ENCODE measurements at regions not wholly inside any gene's neighbourhood (a gene's known extent, or its start where the extent isn't known, plus 50 kb on each side); places are given as distances from the start of the nearest gene placed in this dataset.

DNA sequence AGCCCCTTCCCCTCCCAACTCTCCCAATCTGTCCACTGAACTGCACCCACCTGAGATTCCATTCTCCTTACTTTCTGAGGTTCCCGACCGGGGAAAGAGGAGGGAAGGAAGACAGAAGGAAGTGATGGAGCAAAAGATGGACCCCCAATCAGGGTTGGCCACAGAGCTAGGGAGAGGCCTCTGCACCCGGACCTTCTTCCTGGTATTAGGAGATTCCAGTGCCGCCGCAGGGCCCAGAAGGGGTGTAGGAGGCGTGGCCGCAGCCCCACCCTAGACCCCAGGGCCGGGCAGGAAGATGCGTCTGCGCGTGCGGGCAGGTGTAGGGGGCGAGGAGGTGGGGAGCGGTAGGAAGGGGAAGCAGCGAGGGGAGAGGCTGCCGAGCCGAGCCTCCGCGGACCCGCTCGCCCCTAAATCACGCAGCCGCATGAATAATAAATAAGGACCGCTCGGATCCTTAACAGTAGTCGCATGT, 104.2 kb upstream of the MVB12B start:
- no peak for DNase-seq (ENCODE audit: low spot score)

DNA sequence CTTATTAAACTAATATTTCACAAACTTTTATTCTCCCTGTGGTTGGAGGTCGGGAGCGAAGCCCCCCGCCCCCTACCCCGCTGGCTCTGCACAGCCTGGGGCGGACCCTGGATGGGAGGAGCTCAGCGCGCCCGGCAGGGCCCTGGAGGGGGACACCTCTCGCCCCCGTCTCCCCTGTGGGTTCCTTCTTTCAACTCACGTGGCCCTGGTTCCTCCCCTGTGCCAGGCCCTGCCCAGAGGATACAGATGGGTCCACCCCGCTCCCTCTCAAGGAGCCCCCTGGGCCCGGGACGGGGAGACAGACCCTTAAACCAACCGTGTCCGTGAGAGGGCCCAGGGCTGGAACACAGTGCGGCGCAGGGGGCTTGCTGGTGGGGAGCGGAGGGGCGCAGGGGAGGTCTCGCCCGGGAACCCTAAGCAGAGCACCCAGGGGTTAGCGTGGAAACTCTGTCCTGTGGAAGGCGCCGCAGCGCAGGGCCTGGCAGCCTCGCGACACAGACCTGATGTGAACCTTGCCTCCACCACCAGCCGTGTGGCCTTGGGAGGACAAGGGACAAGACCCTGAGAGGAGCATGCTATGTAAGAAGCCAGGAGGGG, 103.7 kb upstream of the MVB12B start:
- no peak for DNase-seq (ENCODE audit: low spot score)

GRCh38 chr9:126223798-126224531, 102.7 kb upstream of the MVB12B start:
- no peak for DNase-seq (ENCODE audit: low spot score)

DNA sequence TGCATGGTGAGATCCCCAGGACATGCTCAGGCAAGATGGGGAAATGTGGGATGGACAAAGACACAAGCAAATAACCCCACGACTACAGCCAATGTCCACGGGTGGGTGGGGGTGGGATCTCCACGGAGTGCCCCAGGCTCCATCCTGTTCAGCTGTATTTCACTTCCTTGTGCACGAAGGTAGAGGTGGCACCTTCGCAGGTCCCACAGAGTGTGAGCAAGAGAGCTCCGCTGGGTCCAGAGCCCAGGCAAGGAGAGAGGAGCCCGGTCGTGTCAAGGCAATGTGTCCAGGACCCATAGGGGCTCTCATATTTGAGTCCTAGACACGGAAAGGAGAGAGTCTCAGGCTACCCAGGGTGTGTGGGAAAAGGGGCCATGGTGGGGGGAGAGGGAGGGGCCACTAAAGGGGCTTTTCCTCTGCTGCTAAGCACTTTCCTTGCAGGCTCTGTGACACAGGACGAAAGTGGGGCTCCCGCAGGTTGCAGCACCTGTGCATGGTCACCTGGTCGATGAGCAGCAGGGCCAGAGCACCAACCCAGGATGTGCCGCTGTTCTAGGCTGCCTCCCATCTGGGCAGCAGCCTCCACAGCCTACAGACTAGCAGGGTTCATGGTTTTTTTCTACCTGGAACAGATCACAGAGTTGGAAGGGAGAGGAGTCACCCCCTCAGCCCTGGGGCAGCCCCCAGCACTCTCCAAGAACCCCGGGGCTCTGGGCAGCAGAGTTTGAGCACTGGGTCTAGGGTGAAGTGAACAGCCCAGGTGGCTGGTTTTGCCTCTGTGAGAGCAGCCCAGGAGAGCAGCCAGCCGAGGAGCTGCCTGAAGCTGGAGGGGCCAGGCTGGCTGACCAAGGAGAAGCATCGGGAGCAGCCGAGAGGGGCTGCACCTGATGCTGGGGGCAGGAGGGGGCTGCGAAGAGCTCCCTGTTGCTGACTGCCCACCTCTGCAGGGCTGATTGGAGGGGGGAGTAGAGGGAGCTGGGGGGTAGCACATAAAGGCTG, 100.7 kb upstream of the MVB12B start:
- DNase-seq (ENCODE audit: low spot score) = no peak

DNA sequence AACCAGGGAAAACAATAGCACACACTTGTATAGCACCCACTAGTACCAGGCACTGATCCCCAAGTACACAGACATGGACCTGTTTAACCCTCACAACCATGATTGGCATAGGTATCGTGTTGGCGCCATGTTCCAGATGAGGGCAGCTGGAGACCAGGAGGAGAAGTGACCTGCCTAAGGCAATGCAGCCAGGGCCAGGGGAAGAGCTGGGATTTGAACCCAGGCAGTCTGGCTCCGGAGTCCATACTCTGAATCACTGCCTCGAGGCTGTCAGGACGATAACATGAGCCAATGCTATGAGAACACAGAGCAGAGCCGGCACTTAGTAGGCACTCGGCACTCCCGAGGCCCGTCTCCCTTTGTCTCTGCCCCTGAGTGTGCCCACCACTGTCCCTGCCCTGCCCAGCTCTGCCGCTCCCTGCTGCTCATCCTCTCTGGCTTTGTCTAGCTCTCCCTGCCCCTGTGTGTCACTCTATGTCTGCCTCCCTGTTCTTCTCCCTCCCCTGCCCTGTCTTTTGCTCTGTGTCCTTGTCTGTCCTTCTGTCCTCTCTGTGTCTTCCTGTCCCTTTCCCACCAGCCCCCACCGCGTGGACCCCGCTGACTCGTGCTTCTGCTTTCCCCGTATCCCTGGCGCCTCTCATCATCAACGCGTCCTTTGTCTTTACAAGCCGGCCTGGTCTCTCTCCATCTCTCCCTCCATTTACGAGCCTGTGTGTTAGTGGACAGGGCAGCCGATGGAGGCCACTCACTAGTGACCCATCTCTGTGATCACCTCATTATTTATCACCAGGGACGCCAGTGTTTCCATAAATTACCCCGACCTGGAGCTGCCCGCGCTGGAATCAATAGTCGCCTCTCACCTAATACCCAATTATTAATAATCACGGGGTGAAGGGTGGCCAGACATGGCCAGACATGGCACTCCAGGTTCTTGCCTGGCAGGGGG, 99.4 kb upstream of the MVB12B start:
- no peak for DNase-seq (ENCODE audit: low spot score)

DNA sequence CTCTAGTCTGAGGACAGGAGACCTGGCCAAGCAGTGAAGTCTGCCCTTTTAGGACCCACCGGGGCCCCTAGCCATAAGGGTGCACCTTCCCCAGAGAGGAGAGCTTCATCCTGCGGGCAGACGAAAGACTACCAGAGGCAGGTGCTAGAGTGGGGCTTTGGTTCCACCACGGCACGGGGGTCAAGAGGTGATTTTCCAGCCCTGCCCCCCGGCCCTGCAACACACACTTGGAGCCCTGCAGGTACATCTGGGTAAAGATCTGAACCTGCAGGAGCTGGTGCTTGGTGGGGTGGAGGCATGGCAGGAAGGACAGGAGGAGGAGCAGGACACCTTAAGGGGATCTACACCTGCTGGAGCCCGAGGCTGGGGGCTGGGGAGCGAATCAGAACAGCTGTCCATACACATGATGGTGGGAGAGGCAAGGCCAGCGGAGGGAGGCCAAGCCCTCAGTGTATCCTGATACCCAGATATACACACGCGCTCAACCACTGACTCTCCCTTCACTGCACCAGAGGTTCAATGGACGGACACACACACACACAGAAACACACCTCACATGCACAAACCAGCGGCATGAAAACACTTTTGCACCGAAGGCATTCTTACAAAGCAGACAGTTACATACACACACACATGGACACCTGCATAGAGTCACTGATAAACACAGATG, 98.4 kb upstream of the MVB12B start:
- no peak for DNase-seq (ENCODE audit: low spot score)

- DNase-seq (ENCODE audit: low spot score) = peak; percentile 75
Observed at GRCh38 chr9:126228781-126229444, 97.7 kb upstream of the MVB12B start.

DNA sequence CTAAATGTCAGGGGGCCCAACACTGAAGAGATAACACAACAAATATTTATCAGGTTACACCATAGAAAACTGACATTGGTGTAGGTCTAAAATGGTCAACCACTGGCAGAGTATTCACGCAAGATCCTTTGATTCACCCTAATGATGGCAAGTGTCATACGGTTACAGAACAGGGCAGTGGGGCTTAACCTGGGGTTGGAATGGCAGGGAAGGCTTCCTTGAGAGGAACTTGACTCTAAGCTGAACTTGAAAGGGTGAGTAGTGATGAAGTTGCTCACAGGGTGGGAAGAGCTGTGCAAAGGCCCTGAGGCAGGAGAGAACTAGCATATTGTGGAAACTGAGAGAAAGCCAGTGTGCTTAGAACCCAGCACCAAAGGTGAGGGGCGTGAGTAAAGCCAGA, 97.1 kb upstream of the MVB12B start:
- no peak for DNase-seq (ENCODE audit: low spot score)

- no peak for DNase-seq (ENCODE audit: low spot score)
Observed at GRCh38 chr9:126230692-126231091, 95.9 kb upstream of the MVB12B start.

DNA sequence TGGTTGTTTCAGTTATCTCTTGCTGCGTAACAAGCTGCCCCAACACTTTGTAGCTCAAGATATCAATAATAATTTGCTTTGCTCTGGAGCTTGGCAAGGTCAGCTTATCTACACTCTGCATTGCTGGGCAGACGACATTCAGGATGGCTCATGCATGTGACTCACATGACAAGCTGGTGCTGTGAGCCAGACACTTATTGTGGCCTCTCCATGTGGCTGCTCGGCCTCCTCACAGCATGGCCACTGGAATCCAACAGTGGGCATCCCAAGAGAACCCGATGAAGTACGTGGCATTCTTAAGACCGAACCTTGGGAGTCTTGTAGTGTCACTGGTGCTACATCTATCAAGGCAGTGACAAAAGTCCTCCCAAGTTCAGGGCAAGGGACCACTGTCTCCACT, 94.2 kb upstream of the MVB12B start:
- no peak for DNase-seq (ENCODE audit: low spot score)

GRCh38 chr9:126233175-126233574, 93.5 kb upstream of the MVB12B start:
- no peak for DNase-seq (ENCODE audit: low spot score)

- no peak for DNase-seq (ENCODE audit: low spot score)
Observed at GRCh38 chr9:126233913-126234525, 92.6 kb upstream of the MVB12B start.

GRCh38 chr9:126234681-126235335, 91.8 kb upstream of the MVB12B start:
- no peak for DNase-seq (ENCODE audit: low spot score)

DNA sequence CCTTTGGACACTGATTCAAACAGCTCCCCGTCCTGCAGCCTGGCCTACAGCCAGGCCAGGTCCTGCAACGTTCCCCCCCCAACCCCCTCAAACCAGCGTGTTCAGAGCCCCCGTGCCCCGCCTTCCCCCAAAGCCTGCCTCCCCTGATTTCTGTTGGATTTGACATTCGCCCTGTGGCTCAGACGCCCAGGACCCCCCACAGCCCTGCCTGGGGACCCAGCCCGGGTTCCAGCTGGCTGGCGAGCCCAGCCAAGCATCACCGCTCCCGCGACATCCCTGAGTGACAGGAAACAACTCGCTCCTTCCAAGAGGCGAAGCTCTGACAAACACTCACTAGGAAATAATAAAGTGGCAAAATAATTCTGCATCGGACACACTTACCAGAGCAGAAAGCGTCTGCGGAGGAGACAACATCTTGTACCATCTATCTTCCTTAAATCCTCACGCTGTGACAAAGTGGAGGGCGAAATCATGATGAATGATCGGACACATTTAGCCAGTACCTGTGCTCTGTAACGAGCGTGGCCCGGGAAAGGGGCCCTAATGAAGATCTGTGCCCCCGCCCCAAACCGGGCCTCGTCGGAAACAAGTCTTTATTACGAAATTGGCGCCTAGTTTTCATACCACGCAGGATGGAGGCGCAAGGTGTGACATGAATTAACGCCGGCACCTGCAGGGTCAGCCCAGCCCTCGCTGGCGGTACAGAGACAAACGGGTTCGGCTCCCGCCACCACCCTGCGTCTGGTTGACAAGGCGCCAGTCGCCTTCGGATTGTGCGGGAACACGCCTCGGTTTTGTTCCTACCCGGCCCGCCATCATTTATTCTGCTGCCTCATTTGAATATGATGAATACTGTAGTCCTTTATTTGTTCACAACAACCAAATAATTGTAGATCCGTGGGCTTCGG, 91.0 kb upstream of the MVB12B start:
- no peak for DNase-seq (ENCODE audit: low spot score)

DNA sequence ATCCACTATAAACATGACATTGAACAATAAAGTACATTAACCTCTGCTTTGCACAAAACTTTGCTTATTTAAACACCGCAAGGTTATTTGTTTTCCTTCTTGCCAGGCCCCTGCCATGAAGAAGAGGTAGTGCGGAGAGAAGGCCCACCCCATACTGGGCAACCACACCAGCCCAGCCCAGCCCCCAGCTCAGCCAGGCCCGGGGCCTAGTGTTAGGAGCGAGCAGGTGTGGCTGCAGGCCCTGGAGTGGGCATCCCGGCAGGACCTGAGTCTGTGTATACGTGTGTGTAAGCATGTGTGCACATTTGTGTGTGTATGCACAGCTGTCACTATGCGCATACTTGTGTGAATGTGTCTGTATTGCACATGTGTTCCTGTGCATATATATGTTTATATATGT, 90.4 kb upstream of the MVB12B start:
- DNase-seq (ENCODE audit: low spot score) = no peak

- no peak for DNase-seq (ENCODE audit: low spot score)
Observed at GRCh38 chr9:126238415-126238814, 88.2 kb upstream of the MVB12B start.

GRCh38 chr9:126239515-126239914, 87.1 kb upstream of the MVB12B start:
- DNase-seq (ENCODE audit: low spot score) = no peak

DNA sequence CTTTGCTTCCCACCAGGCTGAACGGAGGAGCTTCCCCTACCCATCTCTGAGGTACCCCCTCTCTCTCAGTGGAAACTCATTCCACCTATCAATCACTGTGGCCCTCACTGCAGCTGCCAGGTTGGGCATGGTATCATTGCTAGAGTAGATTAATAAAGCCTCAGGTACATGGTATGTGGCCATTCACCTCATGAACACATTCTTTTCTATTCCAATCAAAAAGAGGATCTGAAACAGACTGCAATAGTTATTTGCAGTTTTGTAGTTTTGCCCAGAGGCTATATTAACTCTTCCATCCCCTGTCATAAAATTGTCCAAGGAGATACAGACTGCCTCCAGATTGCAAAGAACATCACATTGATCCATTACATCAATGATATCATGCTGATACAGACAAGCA, 85.8 kb upstream of the MVB12B start:
- no peak for DNase-seq (ENCODE audit: low spot score)
